ENCODE measurements at regions not wholly inside any gene's neighbourhood (a gene's known extent, or its start where the extent isn't known, plus 50 kb on each side); places are given as distances from the start of the nearest gene placed in this dataset.

DNA sequence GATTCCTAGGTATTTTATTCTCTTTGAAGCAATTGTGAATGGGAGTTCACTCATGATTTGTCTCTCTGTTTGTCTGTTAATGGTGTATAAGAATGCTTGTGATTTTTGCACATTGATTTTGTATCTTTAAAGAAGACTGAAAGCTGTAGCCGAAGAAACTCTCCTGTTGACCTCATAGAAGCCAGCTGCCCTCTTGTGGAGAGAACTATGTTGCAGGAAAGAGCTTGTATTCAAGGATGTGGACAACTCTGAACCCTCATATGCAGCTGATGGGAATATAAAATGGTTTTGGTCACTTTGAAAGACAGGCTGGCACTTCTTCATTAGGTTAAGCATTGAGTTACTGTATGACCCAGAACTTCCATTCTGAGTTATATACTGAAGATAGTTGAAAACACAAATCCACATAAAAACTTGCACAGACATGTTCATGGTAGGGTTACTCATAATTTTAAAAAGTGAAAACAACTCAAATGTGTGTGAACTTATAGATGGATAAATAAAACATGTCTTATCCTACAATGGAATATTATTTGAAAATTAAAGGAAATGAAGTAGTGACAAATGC lies 65.8 kb upstream of the SLITRK6 start:
- TF ChIP-seq POLR2A (IDR thresholded peaks at IDR 0.05; ENCODE audit: extremely low read depth, insufficient read length) (no peak), MYC (IDR thresholded peaks at IDR 0.05; ENCODE audit: low read depth, low read length) (no peak)
- TF ChIP-seq, protein P1, sequence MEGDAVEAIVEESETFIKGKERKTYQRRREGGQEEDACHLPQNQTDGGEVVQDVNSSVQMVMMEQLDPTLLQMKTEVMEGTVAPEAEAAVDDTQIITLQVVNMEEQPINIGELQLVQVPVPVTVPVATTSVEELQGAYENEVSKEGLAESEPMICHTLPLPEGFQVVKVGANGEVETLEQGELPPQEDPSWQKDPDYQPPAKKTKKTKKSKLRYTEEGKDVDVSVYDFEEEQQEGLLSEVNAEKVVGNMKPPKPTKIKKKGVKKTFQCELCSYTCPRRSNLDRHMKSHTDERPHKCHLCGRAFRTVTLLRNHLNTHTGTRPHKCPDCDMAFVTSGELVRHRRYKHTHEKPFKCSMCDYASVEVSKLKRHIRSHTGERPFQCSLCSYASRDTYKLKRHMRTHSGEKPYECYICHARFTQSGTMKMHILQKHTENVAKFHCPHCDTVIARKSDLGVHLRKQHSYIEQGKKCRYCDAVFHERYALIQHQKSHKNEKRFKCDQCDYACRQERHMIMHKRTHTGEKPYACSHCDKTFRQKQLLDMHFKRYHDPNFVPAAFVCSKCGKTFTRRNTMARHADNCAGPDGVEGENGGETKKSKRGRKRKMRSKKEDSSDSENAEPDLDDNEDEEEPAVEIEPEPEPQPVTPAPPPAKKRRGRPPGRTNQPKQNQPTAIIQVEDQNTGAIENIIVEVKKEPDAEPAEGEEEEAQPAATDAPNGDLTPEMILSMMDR (IDR thresholded peaks at IDR 0.05; ENCODE audit: low read depth, low read length): peak; percentile 50
- TF ChIP-seq, protein P2, sequence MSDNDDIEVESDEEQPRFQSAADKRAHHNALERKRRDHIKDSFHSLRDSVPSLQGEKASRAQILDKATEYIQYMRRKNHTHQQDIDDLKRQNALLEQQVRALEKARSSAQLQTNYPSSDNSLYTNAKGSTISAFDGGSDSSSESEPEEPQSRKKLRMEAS (IDR thresholded peaks at IDR 0.05; ENCODE audit: low read depth, low read length): no peak
- DNase-seq (ENCODE audit: low read depth): peak; percentile 36
- H3K4me3 ChIP-seq (ENCODE audit: low read depth, low read length): no peak overlapping the region

DNA sequence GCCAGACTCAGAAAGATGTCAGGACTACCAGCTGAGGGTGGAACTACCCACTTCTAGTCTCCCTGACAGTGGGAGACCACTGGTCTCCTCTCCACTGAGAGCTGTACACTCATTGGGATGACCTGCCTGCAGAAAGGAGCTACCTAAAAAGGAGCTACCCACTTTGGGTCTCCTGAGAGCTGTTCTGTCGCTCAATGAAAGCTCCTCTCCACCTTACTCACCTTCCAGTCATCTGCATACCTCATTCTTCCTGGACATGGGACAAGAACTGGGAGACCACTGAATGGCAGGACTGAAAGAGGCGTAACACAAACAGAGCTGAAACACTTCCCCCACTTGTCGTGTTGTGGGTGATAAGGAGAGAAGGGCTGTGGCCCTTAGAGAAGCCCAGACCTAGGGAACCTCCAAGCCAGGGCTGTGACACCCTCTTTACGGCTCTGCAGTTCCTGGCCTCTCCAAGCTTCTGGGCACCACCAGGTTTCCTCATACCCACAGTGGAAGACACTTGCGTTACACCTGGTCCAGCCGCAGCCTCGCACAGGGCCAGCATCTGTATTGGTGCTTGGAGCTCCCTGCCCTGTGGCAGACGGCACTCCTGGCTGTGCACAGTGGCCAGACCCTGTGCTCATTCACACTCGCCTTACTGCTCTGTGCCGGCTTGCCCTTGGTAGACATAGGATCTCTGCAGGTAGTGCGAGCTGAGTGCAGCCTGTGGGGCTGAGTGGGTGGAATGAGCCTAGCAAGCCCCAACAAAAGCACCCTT lies 54.9 kb upstream of the SLITRK6 start:
- DNase-seq (ENCODE audit: low read depth): no peak
- TF ChIP-seq MYC (IDR thresholded peaks at IDR 0.05; ENCODE audit: low read depth, low read length) (no peak), POLR2A (IDR thresholded peaks at IDR 0.05; ENCODE audit: extremely low read depth, insufficient read length) (no peak)
- TF ChIP-seq, protein P2 (IDR thresholded peaks at IDR 0.05; ENCODE audit: low read depth, low read length): no peak
- TF ChIP-seq, protein P1 (IDR thresholded peaks at IDR 0.05; ENCODE audit: low read depth, low read length): no peak

DNA sequence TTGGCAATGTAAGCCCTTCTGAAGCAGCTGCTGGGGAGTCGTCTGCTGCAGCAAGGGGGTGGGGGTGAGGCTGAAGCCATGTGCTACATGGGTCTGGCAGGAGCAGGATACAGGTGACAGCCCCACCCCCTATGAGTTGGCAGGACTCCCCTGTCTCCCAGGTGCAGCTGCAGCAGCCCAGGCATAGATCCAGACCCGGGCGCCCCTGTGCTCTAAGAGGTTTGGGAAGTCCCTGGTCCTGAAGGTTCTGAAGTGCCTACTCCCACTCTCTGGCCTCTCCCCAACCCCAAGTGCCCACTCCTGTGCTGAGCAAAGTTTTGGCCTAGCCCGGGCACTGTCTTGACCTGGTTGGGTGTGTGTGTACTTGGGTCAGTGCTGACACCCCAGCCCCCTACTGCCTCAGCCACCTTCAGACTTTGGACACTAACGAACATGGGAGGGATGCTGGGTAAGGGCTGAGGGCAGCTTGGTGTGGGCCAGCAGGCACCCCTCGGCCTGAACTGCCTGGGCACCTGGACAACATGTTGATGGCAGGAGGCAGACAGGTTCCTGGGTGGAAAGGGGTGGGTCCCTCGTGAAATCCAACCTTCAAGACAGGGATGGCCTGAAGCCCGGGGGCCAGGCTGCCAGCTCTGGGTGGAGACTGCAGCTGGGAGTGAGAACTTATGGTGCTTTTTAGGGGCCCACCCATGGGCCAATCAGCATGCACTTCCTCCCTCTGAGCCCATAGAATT lies 54.1 kb upstream of the SLITRK6 start:
- H3K4me3 ChIP-seq (ENCODE audit: low read depth, low read length): no peak overlapping the region
- TF ChIP-seq, protein P2 (IDR thresholded peaks at IDR 0.05; ENCODE audit: low read depth, low read length): no peak
- TF ChIP-seq, protein P1 (IDR thresholded peaks at IDR 0.05; ENCODE audit: low read depth, low read length): no peak
- DNase-seq (ENCODE audit: low read depth): no peak

More for the DNA sequence above, 54.9 kb upstream of the SLITRK6 start:
- no peak overlapping the region for H3K4me3 ChIP-seq (ENCODE audit: low read depth, low read length)

Data from NB4 (cell line).